ENCODE measurements at regions not wholly inside any gene's neighbourhood (a gene's known extent, or its start where the extent isn't known, plus 50 kb on each side); places are given as distances from the start of the nearest gene placed in this dataset.

DNA sequence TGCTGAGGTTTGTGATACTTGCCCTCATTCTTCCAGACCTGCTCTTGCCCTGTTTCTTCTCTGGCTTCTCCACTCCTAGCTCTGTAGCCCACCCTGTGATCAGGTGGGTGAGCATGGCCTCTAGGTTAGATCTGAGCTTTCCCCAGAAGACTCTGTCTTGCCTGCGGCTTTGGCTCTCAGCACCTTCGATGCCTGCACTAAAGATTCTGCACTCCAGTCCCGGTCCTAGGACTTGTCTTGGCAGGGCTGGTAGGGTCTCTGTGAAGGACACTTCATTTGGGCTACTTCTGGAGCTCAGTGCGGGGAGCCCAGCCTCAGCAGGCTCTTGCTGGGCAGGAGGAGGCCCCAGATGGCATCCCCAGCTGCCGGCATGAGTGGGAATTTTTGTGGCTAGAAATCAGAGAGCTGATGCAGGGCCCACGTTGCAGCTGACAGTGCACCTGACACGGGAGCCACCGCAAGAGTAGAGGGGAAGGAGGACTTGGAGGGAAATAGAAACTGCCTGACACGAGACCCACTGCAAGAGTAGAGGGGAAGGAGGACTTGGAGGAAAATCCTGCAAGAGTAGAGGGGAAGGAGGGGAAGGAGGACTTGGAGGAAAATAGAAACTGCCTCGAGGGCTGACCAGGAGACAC, 226.9 kb upstream of the B3GAT1 start:
- peaks cover 11% of the 10 kb centered on the region for H3K27me3 Mint-ChIP-seq (ENCODE audit: insufficient read depth, unreplicated experiment)
- intact Hi-C loops (cut with micrococcal nuclease): no loop called here
- CTCF ChIA-PET: interaction anchor here (0.6 to 0.7 kb wide), 2 partner anchors 41 to 336 kb away, joined by 4 read pairs; no protein-coding TSS in a partner anchor
- no peaks in the 10 kb centered on the region for H3K36me3 Mint-ChIP-seq (ENCODE audit: insufficient read depth, unreplicated experiment)
- TF ChIP-seq, protein P1, sequence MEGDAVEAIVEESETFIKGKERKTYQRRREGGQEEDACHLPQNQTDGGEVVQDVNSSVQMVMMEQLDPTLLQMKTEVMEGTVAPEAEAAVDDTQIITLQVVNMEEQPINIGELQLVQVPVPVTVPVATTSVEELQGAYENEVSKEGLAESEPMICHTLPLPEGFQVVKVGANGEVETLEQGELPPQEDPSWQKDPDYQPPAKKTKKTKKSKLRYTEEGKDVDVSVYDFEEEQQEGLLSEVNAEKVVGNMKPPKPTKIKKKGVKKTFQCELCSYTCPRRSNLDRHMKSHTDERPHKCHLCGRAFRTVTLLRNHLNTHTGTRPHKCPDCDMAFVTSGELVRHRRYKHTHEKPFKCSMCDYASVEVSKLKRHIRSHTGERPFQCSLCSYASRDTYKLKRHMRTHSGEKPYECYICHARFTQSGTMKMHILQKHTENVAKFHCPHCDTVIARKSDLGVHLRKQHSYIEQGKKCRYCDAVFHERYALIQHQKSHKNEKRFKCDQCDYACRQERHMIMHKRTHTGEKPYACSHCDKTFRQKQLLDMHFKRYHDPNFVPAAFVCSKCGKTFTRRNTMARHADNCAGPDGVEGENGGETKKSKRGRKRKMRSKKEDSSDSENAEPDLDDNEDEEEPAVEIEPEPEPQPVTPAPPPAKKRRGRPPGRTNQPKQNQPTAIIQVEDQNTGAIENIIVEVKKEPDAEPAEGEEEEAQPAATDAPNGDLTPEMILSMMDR (IDR thresholded peaks at IDR 0.05; ENCODE audit: unreplicated experiment): no peak
- POLR2A ChIA-PET: interaction anchor here (0.6 kb wide), 1 partner anchor 414 kb away, joined by 3 read pairs; no protein-coding TSS in a partner anchor
- H3K4me3 Mint-ChIP-seq (ENCODE audit: unreplicated experiment): no peak overlapping the region
- peaks cover 32% of the 10 kb centered on the region for H3K9me3 Mint-ChIP-seq (ENCODE audit: unreplicated experiment)
- no peaks in the 10 kb centered on the region for H3K4me1 Mint-ChIP-seq (ENCODE audit: insufficient read depth, unreplicated experiment)
- no peak overlapping the region for H3K27ac Mint-ChIP-seq (ENCODE audit: low read depth, unreplicated experiment)
- no TSS peak for BruUV-seq (replicated peaks)
- DNase-seq (ENCODE audit: unreplicated experiment): no peak

DNA sequence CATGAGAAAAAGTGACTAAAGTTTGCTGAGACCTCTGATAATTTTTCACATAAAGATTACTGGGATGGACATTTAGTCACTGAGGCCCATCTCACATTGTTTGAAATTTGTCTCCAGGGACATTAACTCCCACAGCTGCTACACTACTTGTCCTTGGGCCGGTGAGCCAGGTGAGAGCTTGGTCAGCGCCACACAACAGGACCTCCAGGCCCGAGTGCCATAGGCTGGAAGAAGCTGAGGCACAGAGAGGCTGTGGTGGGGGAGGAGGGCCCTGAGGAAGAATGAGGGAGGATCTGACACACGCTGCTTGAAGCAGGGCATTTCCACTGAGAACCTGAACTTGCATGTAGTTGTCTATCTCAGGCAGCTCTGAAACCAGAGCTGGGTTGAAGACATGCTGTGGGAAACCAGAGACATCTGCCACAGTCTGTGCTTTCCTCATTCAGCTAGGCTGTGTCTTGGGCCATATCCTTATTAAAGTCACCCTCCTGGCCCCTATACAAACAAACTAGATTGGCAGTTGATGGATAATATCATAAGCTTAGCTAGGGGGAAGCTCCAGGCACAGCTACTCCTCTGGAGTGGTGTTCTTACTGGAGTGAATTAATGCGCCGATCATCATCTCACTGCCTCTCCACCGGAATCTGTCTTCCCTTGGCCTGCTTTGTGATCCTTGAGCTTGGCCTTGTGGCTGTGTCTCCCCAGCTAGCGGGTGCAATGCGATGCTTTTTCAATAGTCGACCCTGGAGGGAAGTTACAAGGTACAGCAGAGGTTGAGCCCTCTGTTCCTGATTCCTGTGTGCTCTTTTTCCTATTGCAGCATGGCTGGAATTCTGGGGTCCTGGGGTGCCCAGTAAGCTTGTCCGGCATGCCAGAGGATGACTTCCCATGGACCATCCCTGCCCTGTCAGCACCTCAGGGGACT, 225.3 kb upstream of the B3GAT1 start:
- no peak overlapping the region for H3K4me3 Mint-ChIP-seq (ENCODE audit: unreplicated experiment)

DNA sequence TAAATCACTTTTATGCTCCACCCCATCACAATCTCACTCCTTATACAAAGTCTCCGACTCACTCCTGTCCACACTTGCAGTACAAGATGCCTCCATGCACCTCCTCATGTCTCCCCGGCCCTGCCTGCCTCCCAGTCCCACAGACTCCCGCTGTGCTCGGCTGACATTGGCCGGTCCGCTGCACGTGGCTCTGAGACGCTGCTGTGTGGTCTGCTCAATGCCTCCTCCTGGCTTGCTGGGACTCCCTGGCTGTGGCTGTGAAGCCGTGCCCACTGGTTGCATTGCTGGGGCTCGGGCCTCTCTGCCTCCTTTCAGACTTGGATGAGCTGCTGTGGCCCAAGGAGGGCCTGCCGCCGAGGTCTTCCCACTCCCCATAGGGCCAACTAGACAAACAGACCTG, 224.0 kb upstream of the B3GAT1 start:
- ChIA-PET POLR2A (no interaction called here), CTCF (no interaction called here)
- intact Hi-C loops (cut with micrococcal nuclease): no loop called here
- Mint-ChIP-seq H3K36me3 (ENCODE audit: insufficient read depth, unreplicated experiment) (no peaks in the 10 kb centered on the region), H3K4me3 (ENCODE audit: unreplicated experiment) (no peak overlapping the region), H3K4me1 (ENCODE audit: insufficient read depth, unreplicated experiment) (no peaks in the 10 kb centered on the region), H3K9me3 (ENCODE audit: unreplicated experiment) (peaks cover 32% of the 10 kb centered on the region), H3K27ac (ENCODE audit: low read depth, unreplicated experiment) (no peak overlapping the region), H3K27me3 (ENCODE audit: insufficient read depth, unreplicated experiment) (peaks cover 11% of the 10 kb centered on the region)
- no peak for DNase-seq (ENCODE audit: unreplicated experiment)
- TF ChIP-seq, protein P1 (IDR thresholded peaks at IDR 0.05; ENCODE audit: unreplicated experiment): no peak
- BruUV-seq (replicated peaks): no TSS peak

More for the DNA sequence above, 225.3 kb upstream of the B3GAT1 start:
- intact Hi-C loops (cut with micrococcal nuclease): no loop called here
- Mint-ChIP-seq H3K4me1 (ENCODE audit: insufficient read depth, unreplicated experiment) (no peaks in the 10 kb centered on the region), H3K27me3 (ENCODE audit: insufficient read depth, unreplicated experiment) (peaks cover 11% of the 10 kb centered on the region), H3K9me3 (ENCODE audit: unreplicated experiment) (peaks cover 32% of the 10 kb centered on the region), H3K27ac (ENCODE audit: low read depth, unreplicated experiment) (no peak overlapping the region), H3K36me3 (ENCODE audit: insufficient read depth, unreplicated experiment) (no peaks in the 10 kb centered on the region)
- no peak for DNase-seq (ENCODE audit: unreplicated experiment)
- no TSS peak for BruUV-seq (replicated peaks)
- TF ChIP-seq, protein P1 (IDR thresholded peaks at IDR 0.05; ENCODE audit: unreplicated experiment): no peak
- ChIA-PET CTCF (no interaction called here), POLR2A (no interaction called here)

Measured in MCF 10A (cell line).